Endothelial cell of umbilical vein (primary cell): ENCODE measurements at regions not wholly inside any gene's neighbourhood (a gene's known extent, or its start where the extent isn't known, plus 50 kb on each side); places are given as distances from the start of the nearest gene placed in this dataset.

Source experiments
- BruUV-seq: library from RNA; stranded (reverse); fragments of 400-500 nt; replicated peaks from 2 replicates; lab custom pipeline; 2021; lab: Mats Ljungman, UMichigan
- CTCF ChIA-PET: fragments of 300-600, 350-600 bp; sonication (Branson Sonifier 250); formaldehyde crosslinking; loops from one replicate; lab custom pipeline; 2021; ENCODE audit warnings: antibody characterized with exemption, inconsistent platforms; lab: Charles Lee
- POLR2A ChIA-PET: fragments of 300-600, 350-600 bp; sonication (Branson Sonifier 250); formaldehyde crosslinking; loops from one replicate; lab custom pipeline; 2021; ENCODE audit warnings: antibody characterized with exemption, inconsistent platforms; lab: Charles Lee
- DNase-seq: peaks from one replicate; pipeline ENCODE4 v3.0.0-alpha.2; 2011; ENCODE audit warnings: low read depth, low spot score
- FAIRE-seq: peaks from 2 replicates; lab custom pipeline; 2011; peaks lifted over from hg19 to GRCh38; lab: Jason Lieb, UNC
- H2AFZ ChIP-seq: 2 replicates; pipeline ENCODE4 v1.6.0; 2012; ENCODE audit warnings: low read depth, low read length, control low read depth, inconsistent platforms
- H3K27ac ChIP-seq: 2 replicates; pipeline ENCODE4 v1.5.1; 2011; ENCODE audit warnings: low read depth, mild to moderate bottlenecking, control low read depth, low read length, moderate library complexity; ENCODE audit not compliant: insufficient read depth
- H3K27me3 ChIP-seq, 2 experiments: 2 replicates each; pipeline versions ENCODE4 v1.6.0 to v1.6.1; 2011; ENCODE audit warnings: low read length in 2 of 2, mixed read lengths in 1 of 2; ENCODE audit not compliant: control insufficient read depth in 2 of 2, insufficient read depth in 2 of 2
- H3K36me3 ChIP-seq, 2 experiments: 2 replicates in 1 of 2; 3 replicates in 1 of 2; pipeline ENCODE4 v1.5.1; 2011; ENCODE audit warnings: low read length in 2 of 2, mild to moderate bottlenecking in 1 of 2, moderate library complexity in 1 of 2; ENCODE audit not compliant: control insufficient read depth in 2 of 2, insufficient read depth in 2 of 2; ENCODE audit errors: extremely low read depth in 1 of 2
- H3K4me1 ChIP-seq: 3 replicates; pipeline ENCODE4 v1.5.1; 2011; ENCODE audit warnings: mild to moderate bottlenecking, low read length; ENCODE audit not compliant: control insufficient read depth, insufficient read depth; ENCODE audit errors: extremely low read depth
- H3K4me2 ChIP-seq: 2 replicates; pipeline ENCODE4 v1.6.1; 2011; ENCODE audit warnings: low read length, control low read depth, mixed read lengths; ENCODE audit not compliant: insufficient read depth
- H3K4me3 ChIP-seq, 3 experiments: fragments of 200-600 bp in 1 of 3; sonication (generic), shearing (Covaris generic) in 1 of 3; replicated peaks in 1 of 3; 2 replicates each; pipeline ENCODE4 v1.5.1; 2011 to 2016; ENCODE audit warnings: control low read depth in 3 of 3, low read length in 3 of 3, mild to moderate bottlenecking in 2 of 3, inconsistent platforms in 1 of 3, low read depth in 1 of 3, moderate library complexity in 1 of 3; ENCODE audit not compliant: insufficient read depth in 1 of 3
- H3K79me2 ChIP-seq: 2 replicates; pipeline ENCODE4 v1.6.0; 2012; ENCODE audit warnings: low read length, inconsistent platforms; ENCODE audit not compliant: control insufficient read depth, insufficient read depth
- H3K9ac ChIP-seq: replicated peaks from 2 replicates; pipeline ENCODE3; 2011; ENCODE audit warnings: low read length, control low read depth; ENCODE audit not compliant: insufficient read depth; ENCODE audit errors: extremely low read depth
- H3K9me1 ChIP-seq: replicated peaks from 3 replicates; pipeline ENCODE4 v1.6.0; 2011; ENCODE audit warnings: mild to moderate bottlenecking, low read length; ENCODE audit not compliant: control insufficient read depth, insufficient read depth; ENCODE audit errors: extremely low read depth
- H3K9me3 ChIP-seq: replicated peaks from 2 replicates; pipeline ENCODE4 v1.5.1; 2012; ENCODE audit warnings: low read length, inconsistent platforms; ENCODE audit not compliant: control insufficient read depth, insufficient read depth
- H4K20me1 ChIP-seq: replicated peaks from 2 replicates; pipeline ENCODE3; 2011; ENCODE audit warnings: mild to moderate bottlenecking, low read length; ENCODE audit not compliant: control insufficient read depth, insufficient read depth; ENCODE audit errors: extremely low read depth
- EZH2 ChIP-seq: IDR thresholded peaks from 2 replicates; pipeline ENCODE4 v1.6.1; 2012; ENCODE audit warnings: borderline replicate concordance, low read depth, mild to moderate bottlenecking, moderate library complexity, low read length, inconsistent platforms; ENCODE audit not compliant: severe bottlenecking
- FOS ChIP-seq: IDR thresholded peaks from 2 replicates; pipeline ENCODE4 v1.6.1; 2011; ENCODE audit warnings: mild to moderate bottlenecking, low read length, moderate library complexity, borderline replicate concordance; ENCODE audit not compliant: insufficient read depth
- GATA2 ChIP-seq: IDR thresholded peaks from 2 replicates; pipeline ENCODE4 v1.7.0; 2011; ENCODE audit warnings: low read depth, mild to moderate bottlenecking, moderate library complexity, mixed read lengths, low read length; ENCODE audit not compliant: insufficient read length, insufficient read depth
- JUN ChIP-seq: IDR thresholded peaks from 2 replicates; pipeline ENCODE4 v1.6.1; 2011; ENCODE audit warnings: borderline replicate concordance, low read depth; ENCODE audit not compliant: insufficient read length, insufficient read depth
- MYC ChIP-seq: IDR thresholded peaks from one replicate; pipeline ENCODE4 v1.6.1; 2011; ENCODE audit warnings: mild to moderate bottlenecking, low read depth, low read length
- POLR2A ChIP-seq: IDR thresholded peaks from 2 replicates; pipeline ENCODE4 v1.6.1; 2012; ENCODE audit warnings: low read depth, mild to moderate bottlenecking, control low read depth, low read length
- POLR2AphosphoS5 ChIP-seq: IDR thresholded peaks from 2 replicates; pipeline ENCODE4 v1.6.1; 2012; ENCODE audit warnings: low read depth, mild to moderate bottlenecking, control low read depth, low read length, moderate library complexity; ENCODE audit not compliant: insufficient read depth
- dilution Hi-C: fragments of 300-500 bp; cut with MboI; formaldehyde crosslinking; loops from one replicate; pipeline ENCODE4 v1.15.0; 2019; ENCODE audit warnings: low sequenced_read_pairs; ENCODE audit not compliant: extremely low pct_ligation_motif_present
- intact Hi-C: fragments of 100-400 bp; cut with micrococcal nuclease; formaldehyde crosslinking; loops from one replicate; pipeline ENCODE4 v1.10.0; 2022
- TF ChIP-seq, protein P1 (sequence below): IDR thresholded peaks from 2 replicates; pipeline ENCODE4 v1.6.1; 2011; ENCODE audit not compliant: insufficient read depth, insufficient read length
- TF ChIP-seq, protein P2 (sequence below), 2 donors: IDR thresholded peaks; 1 replicate in 1 of 2; 2 replicates in 1 of 2; pipeline ENCODE4 v1.5.1; 2011; ENCODE audit warnings: low read length in 2 of 2, mild to moderate bottlenecking in 2 of 2, moderate library complexity in 2 of 2, control low read depth in 1 of 2, inconsistent platforms in 1 of 2, low read depth in 1 of 2; ENCODE audit not compliant: insufficient read depth in 1 of 2; ENCODE audit errors: extremely low read depth in 1 of 2

DNA sequence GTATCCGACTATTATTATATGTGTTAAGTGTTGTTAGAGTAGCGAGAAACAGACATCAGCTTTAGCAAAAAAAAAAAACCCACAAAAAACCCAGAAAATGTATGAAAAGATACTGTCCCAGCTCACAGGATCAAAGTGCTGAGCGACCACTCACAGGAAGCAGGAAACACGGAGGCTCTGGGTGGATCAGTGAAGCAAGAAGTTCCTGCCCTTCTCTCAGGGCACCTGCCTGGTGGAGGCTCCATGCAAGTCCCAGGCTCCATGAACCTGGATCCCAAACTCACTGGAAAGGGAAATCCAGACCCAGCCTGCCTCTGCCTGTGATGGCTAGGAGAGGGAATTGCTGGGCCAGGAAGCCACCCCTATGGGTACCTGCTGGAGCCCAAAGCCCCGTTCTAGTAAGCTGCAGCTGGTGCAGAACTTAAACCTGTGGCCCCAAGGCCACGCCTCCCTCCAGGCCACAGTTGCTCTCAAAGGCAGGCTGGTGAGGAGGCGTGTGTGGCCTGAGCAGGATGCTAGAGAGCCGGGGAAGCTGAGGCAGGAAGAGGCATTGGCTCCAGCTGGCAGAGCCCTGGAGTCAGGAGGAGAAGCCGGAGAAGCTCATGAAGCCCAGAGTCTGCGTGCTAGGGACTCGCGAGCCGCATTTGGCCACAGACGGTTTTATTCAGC, 63.5 kb upstream of the TAF1B start:
- TF ChIP-seq POLR2A (no peak), POLR2AphosphoS5 (no peak), EZH2 (no peak), JUN (no peak), FOS (no peak), GATA2 (no peak), MYC (no peak)
- TF ChIP-seq, protein P1, sequence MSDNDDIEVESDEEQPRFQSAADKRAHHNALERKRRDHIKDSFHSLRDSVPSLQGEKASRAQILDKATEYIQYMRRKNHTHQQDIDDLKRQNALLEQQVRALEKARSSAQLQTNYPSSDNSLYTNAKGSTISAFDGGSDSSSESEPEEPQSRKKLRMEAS, result no peak
- TF ChIP-seq, protein P2, sequence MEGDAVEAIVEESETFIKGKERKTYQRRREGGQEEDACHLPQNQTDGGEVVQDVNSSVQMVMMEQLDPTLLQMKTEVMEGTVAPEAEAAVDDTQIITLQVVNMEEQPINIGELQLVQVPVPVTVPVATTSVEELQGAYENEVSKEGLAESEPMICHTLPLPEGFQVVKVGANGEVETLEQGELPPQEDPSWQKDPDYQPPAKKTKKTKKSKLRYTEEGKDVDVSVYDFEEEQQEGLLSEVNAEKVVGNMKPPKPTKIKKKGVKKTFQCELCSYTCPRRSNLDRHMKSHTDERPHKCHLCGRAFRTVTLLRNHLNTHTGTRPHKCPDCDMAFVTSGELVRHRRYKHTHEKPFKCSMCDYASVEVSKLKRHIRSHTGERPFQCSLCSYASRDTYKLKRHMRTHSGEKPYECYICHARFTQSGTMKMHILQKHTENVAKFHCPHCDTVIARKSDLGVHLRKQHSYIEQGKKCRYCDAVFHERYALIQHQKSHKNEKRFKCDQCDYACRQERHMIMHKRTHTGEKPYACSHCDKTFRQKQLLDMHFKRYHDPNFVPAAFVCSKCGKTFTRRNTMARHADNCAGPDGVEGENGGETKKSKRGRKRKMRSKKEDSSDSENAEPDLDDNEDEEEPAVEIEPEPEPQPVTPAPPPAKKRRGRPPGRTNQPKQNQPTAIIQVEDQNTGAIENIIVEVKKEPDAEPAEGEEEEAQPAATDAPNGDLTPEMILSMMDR (IDR thresholded peaks at IDR 0.05; ENCODE audit: extremely low read depth in 1 of 2, insufficient read depth in 1 of 2, low read depth in 1 of 2, low read length in 2 of 2), result no peak
- no peaks in the 10 kb centered on the region for H4K20me1 ChIP-seq
- H2AFZ ChIP-seq, result no peak overlapping the region
- peaks cover 0 to 2% of the 10 kb centered on the region in 2 experiments for H3K27me3 ChIP-seq
- no peak overlapping the region for H3K4me2 ChIP-seq
- dilution Hi-C loops, result no loop called here
- no peak overlapping the region for H3K9ac ChIP-seq
- no peaks in the 10 kb centered on the region for H3K9me1 ChIP-seq
- H3K36me3 ChIP-seq, result no peaks in the 10 kb centered on the region
- BruUV-seq, result no TSS peak
- no peak for FAIRE-seq
- ChIA-PET POLR2A (no interaction called here), CTCF (interaction anchor here (0.6 to 1.4 kb wide), 2 partner anchors 9 to 49 kb away, joined by 3 to 7 read pairs; no protein-coding TSS in a partner anchor)
- no peaks in the 10 kb centered on the region for H3K9me3 ChIP-seq
- no peak for DNase-seq
- H3K79me2 ChIP-seq, result no peaks in the 10 kb centered on the region
- H3K4me1 ChIP-seq, result no peaks in the 10 kb centered on the region
- intact Hi-C loops, result no loop called here
- H3K27ac ChIP-seq, result no peak overlapping the region
- no peak overlapping the region for H3K4me3 ChIP-seq
